ENCODE measurements at regions not wholly inside any gene's neighbourhood (a gene's known extent, or its start where the extent isn't known, plus 50 kb on each side); places are given as distances from the start of the nearest gene placed in this dataset.

GRCh38 chr2:34307636-34308035 is 708.5 kb upstream of the FAM98A start:
- Mint-ChIP-seq H3K27me3 (no peaks in the 10 kb centered on the region), H3K36me3 (ENCODE audit: insufficient read depth) (no peaks in the 10 kb centered on the region), H3K4me1 (ENCODE audit: low read depth) (no peaks in the 10 kb centered on the region), H3K4me3 (ENCODE audit: low read depth) (no peak overlapping the region), H3K9me3 (ENCODE audit: low read depth) (peaks cover 2% of the 10 kb centered on the region), H3K27ac (no peak overlapping the region)
- TF ChIP-seq, protein P1, sequence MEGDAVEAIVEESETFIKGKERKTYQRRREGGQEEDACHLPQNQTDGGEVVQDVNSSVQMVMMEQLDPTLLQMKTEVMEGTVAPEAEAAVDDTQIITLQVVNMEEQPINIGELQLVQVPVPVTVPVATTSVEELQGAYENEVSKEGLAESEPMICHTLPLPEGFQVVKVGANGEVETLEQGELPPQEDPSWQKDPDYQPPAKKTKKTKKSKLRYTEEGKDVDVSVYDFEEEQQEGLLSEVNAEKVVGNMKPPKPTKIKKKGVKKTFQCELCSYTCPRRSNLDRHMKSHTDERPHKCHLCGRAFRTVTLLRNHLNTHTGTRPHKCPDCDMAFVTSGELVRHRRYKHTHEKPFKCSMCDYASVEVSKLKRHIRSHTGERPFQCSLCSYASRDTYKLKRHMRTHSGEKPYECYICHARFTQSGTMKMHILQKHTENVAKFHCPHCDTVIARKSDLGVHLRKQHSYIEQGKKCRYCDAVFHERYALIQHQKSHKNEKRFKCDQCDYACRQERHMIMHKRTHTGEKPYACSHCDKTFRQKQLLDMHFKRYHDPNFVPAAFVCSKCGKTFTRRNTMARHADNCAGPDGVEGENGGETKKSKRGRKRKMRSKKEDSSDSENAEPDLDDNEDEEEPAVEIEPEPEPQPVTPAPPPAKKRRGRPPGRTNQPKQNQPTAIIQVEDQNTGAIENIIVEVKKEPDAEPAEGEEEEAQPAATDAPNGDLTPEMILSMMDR (IDR thresholded peaks at IDR 0.05; ENCODE audit: unreplicated experiment): no peak
- DNase-seq (ENCODE audit: low spot score, unreplicated experiment): no peak

- Mint-ChIP-seq H3K27ac (no peak overlapping the region), H3K36me3 (ENCODE audit: insufficient read depth) (no peaks in the 10 kb centered on the region), H3K9me3 (ENCODE audit: low read depth) (no peaks in the 10 kb centered on the region), H3K27me3 (no peaks in the 10 kb centered on the region), H3K4me1 (ENCODE audit: low read depth) (no peaks in the 10 kb centered on the region), H3K4me3 (ENCODE audit: low read depth) (no peak overlapping the region)
- DNase-seq (ENCODE audit: low spot score, unreplicated experiment): no peak
- TF ChIP-seq, protein P1 (IDR thresholded peaks at IDR 0.05; ENCODE audit: unreplicated experiment): no peak
These were observed 707.6 kb upstream of the FAM98A start for GRCh38 chr2:34306745-34307144.

GRCh38 chr2:34305587-34305986 is 706.5 kb upstream of the FAM98A start:
- Mint-ChIP-seq H3K4me1 (ENCODE audit: low read depth) (no peaks in the 10 kb centered on the region), H3K4me3 (ENCODE audit: low read depth) (no peak overlapping the region)

DNA sequence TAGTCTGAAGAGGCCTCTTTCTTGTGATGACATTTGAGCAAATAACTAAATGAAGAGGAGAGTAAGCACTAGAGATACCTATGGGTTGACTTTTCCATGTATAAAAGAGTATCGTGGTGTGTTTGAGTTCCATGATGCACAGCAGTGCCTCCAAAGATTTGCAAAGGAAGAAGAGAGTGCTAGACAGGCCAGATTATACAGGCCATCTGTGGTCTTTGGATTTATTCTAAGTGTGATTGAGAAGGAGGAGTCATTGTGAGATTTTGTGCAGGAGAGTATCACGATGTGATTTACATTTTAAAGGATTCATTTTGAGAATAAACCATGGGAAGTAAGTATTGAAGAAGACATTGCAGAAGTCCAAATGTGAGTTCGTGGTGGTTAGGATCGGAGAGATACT is 695.9 kb upstream of the FAM98A start:
- Mint-ChIP-seq H3K4me3 (ENCODE audit: low read depth) (no peak overlapping the region), H3K9me3 (ENCODE audit: low read depth) (no peaks in the 10 kb centered on the region), H3K36me3 (ENCODE audit: insufficient read depth) (no peaks in the 10 kb centered on the region), H3K27me3 (no peaks in the 10 kb centered on the region), H3K27ac (no peak overlapping the region), H3K4me1 (ENCODE audit: low read depth) (peaks cover 4% of the 10 kb centered on the region)
- no peak for DNase-seq (ENCODE audit: low spot score, unreplicated experiment)
- TF ChIP-seq, protein P1 (IDR thresholded peaks at IDR 0.05; ENCODE audit: unreplicated experiment): no peak

More at GRCh38 chr2:34305587-34305986, 706.5 kb upstream of the FAM98A start:
- H3K27me3 Mint-ChIP-seq: no peaks in the 10 kb centered on the region
- H3K36me3 Mint-ChIP-seq (ENCODE audit: insufficient read depth): no peaks in the 10 kb centered on the region
- H3K9me3 Mint-ChIP-seq (ENCODE audit: low read depth): no peaks in the 10 kb centered on the region
- TF ChIP-seq, protein P1 (IDR thresholded peaks at IDR 0.05; ENCODE audit: unreplicated experiment): no peak
- no peak for DNase-seq (ENCODE audit: low spot score, unreplicated experiment)
- H3K27ac Mint-ChIP-seq: no peak overlapping the region

DNA sequence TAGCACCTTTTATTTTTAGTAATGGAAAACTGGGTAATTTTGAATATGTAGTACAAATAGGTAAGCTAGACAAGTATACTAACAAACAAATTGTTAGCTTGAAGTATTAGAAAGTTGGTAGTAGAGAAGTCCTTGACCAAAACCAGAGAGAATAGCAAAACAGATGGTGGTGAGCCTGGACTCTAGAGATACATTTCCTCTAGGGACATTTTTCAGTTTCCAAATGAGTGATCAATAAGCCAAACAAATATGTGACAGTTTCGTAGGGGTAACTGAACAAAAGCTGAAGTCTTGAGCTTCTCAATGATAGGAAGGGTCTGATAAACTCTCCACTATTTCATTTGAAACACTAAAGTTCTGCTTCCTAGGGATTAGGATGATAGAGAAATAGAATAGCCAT is 692.0 kb upstream of the FAM98A start:
- DNase-seq (ENCODE audit: low spot score, unreplicated experiment): no peak
- Mint-ChIP-seq H3K27me3 (no peaks in the 10 kb centered on the region), H3K4me1 (ENCODE audit: low read depth) (peaks cover 4% of the 10 kb centered on the region), H3K9me3 (ENCODE audit: low read depth) (no peaks in the 10 kb centered on the region), H3K36me3 (ENCODE audit: insufficient read depth) (no peaks in the 10 kb centered on the region), H3K4me3 (ENCODE audit: low read depth) (no peak overlapping the region), H3K27ac (no peak overlapping the region)
- TF ChIP-seq, protein P1 (IDR thresholded peaks at IDR 0.05; ENCODE audit: unreplicated experiment): no peak
